ENCODE measurements at regions not wholly inside any gene's neighbourhood (a gene's known extent, or its start where the extent isn't known, plus 50 kb on each side); places are given as distances from the start of the nearest gene placed in this dataset.
A peak's percentile ranks its signal among the peaks of the same experiment; 100 is the strongest.

- TF ChIP-seq POLR2AphosphoS5 (IDR thresholded peaks at IDR 0.05) (no peak), CTCF (IDR thresholded peaks at IDR 0.05) (no peak), EP300 (IDR thresholded peaks at IDR 0.05) (no peak), POLR2A (IDR thresholded peaks at IDR 0.05) (no peak)
- peaks cover 6% of the 10 kb centered on the region for H3K4me1 ChIP-seq
- no peaks in the 10 kb centered on the region for H3K9me3 ChIP-seq
- no peaks in the 10 kb centered on the region for H3K27me3 ChIP-seq
- peak overlapping the region; percentile 60 for H3K27ac ChIP-seq
- H3K4me3 ChIP-seq: no peak overlapping the region
- no peaks in the 10 kb centered on the region for H3K36me3 ChIP-seq
- DNase-seq (ENCODE audit: low spot score in 2 of 2): no peak
- 51% methylated on average over 4 of the region's 4 CpGs for WGBS
Measured at GRCh38 chr10:4315551-4315950, 510.5 kb upstream of the AKR1E2 start.

GRCh38 chr10:4313051-4313450 is 513.0 kb upstream of the AKR1E2 start:
- no peaks in the 10 kb centered on the region for H3K36me3 ChIP-seq
- no peaks in the 10 kb centered on the region for H3K27me3 ChIP-seq
- H3K4me1 ChIP-seq: peaks cover 6% of the 10 kb centered on the region
- no peak for DNase-seq (ENCODE audit: low spot score in 2 of 2)
- H3K27ac ChIP-seq: no peak overlapping the region
- TF ChIP-seq POLR2AphosphoS5 (IDR thresholded peaks at IDR 0.05) (no peak), EP300 (IDR thresholded peaks at IDR 0.05) (no peak), CTCF (IDR thresholded peaks at IDR 0.05) (no peak)
- H3K4me3 ChIP-seq: no peak overlapping the region
- H3K9me3 ChIP-seq: no peaks in the 10 kb centered on the region
- 76% methylated on average over 3 of the region's 3 CpGs for WGBS

GRCh38 chr10:4312051-4312835 is 513.8 kb upstream of the AKR1E2 start:
- Histone ChIP-seq H3K27ac (no peak overlapping the region), H3K4me1 (peaks cover 8% of the 10 kb centered on the region), H3K9me3 (no peaks in the 10 kb centered on the region), H3K27me3 (no peaks in the 10 kb centered on the region), H3K36me3 (no peaks in the 10 kb centered on the region), H3K4me3 (no peak overlapping the region)
- WGBS: 77% methylated on average over 4 of the region's 4 CpGs
- no peak for DNase-seq (ENCODE audit: low spot score in 2 of 2)
- TF ChIP-seq POLR2A (IDR thresholded peaks at IDR 0.05) (no peak), EP300 (IDR thresholded peaks at IDR 0.05) (no peak), POLR2AphosphoS5 (IDR thresholded peaks at IDR 0.05) (no peak), CTCF (IDR thresholded peaks at IDR 0.05) (no peak)

- TF ChIP-seq EP300 (IDR thresholded peaks at IDR 0.05) (no peak), CTCF (IDR thresholded peaks at IDR 0.05) (no peak), POLR2A (IDR thresholded peaks at IDR 0.05) (no peak), POLR2AphosphoS5 (IDR thresholded peaks at IDR 0.05) (no peak)
- H3K27me3 ChIP-seq: no peaks in the 10 kb centered on the region
- H3K4me3 ChIP-seq: no peak overlapping the region
- H3K4me1 ChIP-seq: peaks cover 11% of the 10 kb centered on the region
- 50% methylated on average over 3 of the region's 3 CpGs for WGBS
- H3K27ac ChIP-seq: no peak overlapping the region
- no peaks in the 10 kb centered on the region for H3K9me3 ChIP-seq
- no peak for DNase-seq (ENCODE audit: low spot score in 2 of 2)
- no peaks in the 10 kb centered on the region for H3K36me3 ChIP-seq
Measured at GRCh38 chr10:4310172-4310571, 515.8 kb upstream of the AKR1E2 start.

- TF ChIP-seq POLR2AphosphoS5 (IDR thresholded peaks at IDR 0.05) (no peak), EP300 (IDR thresholded peaks at IDR 0.05) (no peak), CTCF (IDR thresholded peaks at IDR 0.05) (no peak), POLR2A (IDR thresholded peaks at IDR 0.05) (no peak)
- H3K27ac ChIP-seq: peak overlapping the region; percentile 44
- peaks cover 9% of the 10 kb centered on the region for H3K4me1 ChIP-seq
- no peak for DNase-seq (ENCODE audit: low spot score in 2 of 2)
- H3K27me3 ChIP-seq: no peaks in the 10 kb centered on the region
- H3K36me3 ChIP-seq: no peaks in the 10 kb centered on the region
- WGBS: 11% methylated on average over 1 of the region's 1 CpG
- H3K4me3 ChIP-seq: no peak overlapping the region
- H3K9me3 ChIP-seq: no peaks in the 10 kb centered on the region
Measured at GRCh38 chr10:4307910-4308309, 518.1 kb upstream of the AKR1E2 start.
